ENCODE measurements at regions not wholly inside any gene's neighbourhood (a gene's known extent, or its start where the extent isn't known, plus 50 kb on each side); places are given as distances from the start of the nearest gene placed in this dataset.

GRCh38 chr6:14040042-14040441 lies 77.5 kb upstream of the CD83 start:
- TF ChIP-seq CTCF (IDR thresholded peaks at IDR 0.05): no peak
- no peak for TF ChIP-seq POLR2A (IDR thresholded peaks at IDR 0.05)
- TF ChIP-seq POLR2AphosphoS5 (IDR thresholded peaks at IDR 0.05): no peak

All from stomach (tissue), 4 donors.